ENCODE measurements at regions not wholly inside any gene's neighbourhood (a gene's known extent, or its start where the extent isn't known, plus 50 kb on each side); places are given as distances from the start of the nearest gene placed in this dataset.

GRCh38 chr1:34460193-34460592, 283.5 kb downstream of the C1orf94 start:
- in situ Hi-C loops (cut with HindIII; ENCODE audit: low sequenced_read_pairs) = loop anchor here (5.0 kb wide), 1 partner anchor 132 kb away; no protein-coding TSS in a partner anchor

DNA sequence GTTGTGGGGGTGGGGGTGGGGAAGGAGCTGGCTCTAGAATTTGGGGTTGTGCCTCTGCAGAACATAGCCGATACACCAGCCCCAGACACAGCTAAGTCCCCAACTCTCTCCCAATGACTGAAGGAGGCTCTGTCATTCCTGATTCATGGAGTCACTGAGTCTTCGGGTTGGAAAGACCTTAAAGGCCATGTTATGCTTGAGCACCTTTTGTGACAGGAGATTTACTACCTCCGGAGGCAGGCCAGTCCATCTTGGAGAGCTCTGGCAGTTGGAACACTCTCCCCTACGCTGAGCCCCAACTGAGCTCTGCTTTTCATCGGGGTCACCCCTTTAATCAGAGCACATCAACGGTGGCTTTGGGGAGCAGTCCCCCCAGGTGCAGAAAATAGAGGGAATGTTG, 284.4 kb upstream of the GJB5 start:
- in situ Hi-C loops (cut with HindIII; ENCODE audit: low sequenced_read_pairs) = no loop called here

DNA sequence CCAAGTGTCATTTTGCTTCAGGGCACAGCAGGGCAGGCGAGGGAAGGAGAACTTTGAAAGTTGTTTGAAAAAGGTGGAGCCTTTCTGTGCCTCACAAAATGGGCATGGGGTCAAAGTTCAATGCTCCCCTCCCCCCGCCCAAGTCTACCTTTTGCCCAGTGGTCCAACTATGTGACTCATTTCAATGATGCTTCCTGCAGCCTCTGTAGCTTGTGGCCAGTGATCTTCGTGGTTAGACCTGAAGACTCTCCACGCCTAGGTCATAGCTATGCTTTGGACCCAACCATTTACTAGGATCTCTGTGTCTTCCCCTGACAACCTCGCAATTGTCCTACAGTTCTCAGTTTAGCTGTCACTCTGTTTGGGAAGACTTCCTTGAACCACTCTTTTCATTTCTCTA, 280.3 kb upstream of the GJB5 start:
- in situ Hi-C loops (cut with HindIII; ENCODE audit: low sequenced_read_pairs) = no loop called here

DNA sequence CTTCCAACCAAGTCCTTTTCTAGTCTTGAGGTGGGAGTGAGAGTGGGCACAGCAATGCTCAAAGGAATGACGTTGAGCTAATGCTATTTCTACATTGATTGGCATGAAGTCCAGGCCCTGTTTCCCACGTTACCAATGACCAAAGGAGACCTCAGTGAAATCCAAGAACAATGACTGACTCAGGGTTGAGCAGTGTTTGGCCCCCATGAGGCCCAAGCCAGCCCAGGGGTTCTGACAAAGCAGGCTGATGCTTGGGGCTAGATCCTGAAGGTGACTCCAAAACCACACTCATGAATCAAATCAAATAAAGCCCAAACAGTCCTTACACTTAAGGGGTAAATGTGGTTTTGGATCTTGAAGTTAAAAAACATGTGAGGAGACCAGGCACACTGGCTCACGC, 278.5 kb upstream of the GJB5 start:
- in situ Hi-C loops (cut with HindIII; ENCODE audit: low sequenced_read_pairs) = no loop called here

- in situ Hi-C loops (cut with HindIII; ENCODE audit: low sequenced_read_pairs) = no loop called here
Observed at GRCh38 chr1:34477632-34478141, 277.2 kb upstream of the GJB5 start.

GRCh38 chr1:34478515-34479076, 276.3 kb upstream of the GJB5 start:
- in situ Hi-C loops (cut with HindIII; ENCODE audit: low sequenced_read_pairs) = no loop called here

GRCh38 chr1:34479731-34480130, 275.1 kb upstream of the GJB5 start:
- in situ Hi-C loops (cut with HindIII; ENCODE audit: low sequenced_read_pairs) = no loop called here

- in situ Hi-C loops (cut with HindIII; ENCODE audit: low sequenced_read_pairs) = no loop called here
Observed at GRCh38 chr1:34488080-34488708, 266.7 kb upstream of the GJB5 start.

GRCh38 chr1:34500451-34500850, 254.4 kb upstream of the GJB5 start:
- in situ Hi-C loops (cut with HindIII; ENCODE audit: low sequenced_read_pairs) = no loop called here

- in situ Hi-C loops (cut with HindIII; ENCODE audit: low sequenced_read_pairs) = no loop called here
Observed at GRCh38 chr1:34511802-34512201, 243.0 kb upstream of the GJB5 start.

DNA sequence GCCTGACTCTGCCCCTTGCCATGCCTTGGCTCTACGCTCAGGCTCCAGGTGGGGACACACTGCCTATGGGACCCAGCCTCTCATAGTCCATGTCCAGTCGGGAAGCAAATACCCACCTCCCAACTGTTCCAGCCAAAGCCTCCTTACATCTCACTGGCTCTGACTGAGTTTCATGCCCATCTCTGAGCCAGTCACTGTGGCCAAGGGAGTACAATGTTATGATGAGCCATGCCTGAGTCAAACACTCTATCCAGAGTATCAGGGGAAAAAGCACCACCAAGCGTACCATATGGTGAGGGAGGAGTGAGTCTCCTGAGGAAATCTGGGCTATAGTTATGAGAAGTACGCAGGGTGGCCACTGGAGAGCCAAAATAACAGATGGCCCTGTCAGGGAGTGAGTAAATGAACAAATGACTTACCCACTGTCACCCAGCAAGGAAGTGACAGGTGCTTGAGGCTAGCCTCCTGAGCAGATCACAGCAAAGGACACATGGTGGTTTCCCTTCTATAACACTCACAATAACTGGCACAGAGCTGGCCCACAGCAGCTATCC, 236.6 kb upstream of the GJB5 start:
- in situ Hi-C loops (cut with HindIII; ENCODE audit: low sequenced_read_pairs) = no loop called here

- in situ Hi-C loops (cut with HindIII; ENCODE audit: low sequenced_read_pairs) = no loop called here
Observed at GRCh38 chr1:34520111-34520510, 234.7 kb upstream of the GJB5 start.

GRCh38 chr1:34524783-34525182, 230.1 kb upstream of the GJB5 start:
- in situ Hi-C loops (cut with HindIII; ENCODE audit: low sequenced_read_pairs) = no loop called here

DNA sequence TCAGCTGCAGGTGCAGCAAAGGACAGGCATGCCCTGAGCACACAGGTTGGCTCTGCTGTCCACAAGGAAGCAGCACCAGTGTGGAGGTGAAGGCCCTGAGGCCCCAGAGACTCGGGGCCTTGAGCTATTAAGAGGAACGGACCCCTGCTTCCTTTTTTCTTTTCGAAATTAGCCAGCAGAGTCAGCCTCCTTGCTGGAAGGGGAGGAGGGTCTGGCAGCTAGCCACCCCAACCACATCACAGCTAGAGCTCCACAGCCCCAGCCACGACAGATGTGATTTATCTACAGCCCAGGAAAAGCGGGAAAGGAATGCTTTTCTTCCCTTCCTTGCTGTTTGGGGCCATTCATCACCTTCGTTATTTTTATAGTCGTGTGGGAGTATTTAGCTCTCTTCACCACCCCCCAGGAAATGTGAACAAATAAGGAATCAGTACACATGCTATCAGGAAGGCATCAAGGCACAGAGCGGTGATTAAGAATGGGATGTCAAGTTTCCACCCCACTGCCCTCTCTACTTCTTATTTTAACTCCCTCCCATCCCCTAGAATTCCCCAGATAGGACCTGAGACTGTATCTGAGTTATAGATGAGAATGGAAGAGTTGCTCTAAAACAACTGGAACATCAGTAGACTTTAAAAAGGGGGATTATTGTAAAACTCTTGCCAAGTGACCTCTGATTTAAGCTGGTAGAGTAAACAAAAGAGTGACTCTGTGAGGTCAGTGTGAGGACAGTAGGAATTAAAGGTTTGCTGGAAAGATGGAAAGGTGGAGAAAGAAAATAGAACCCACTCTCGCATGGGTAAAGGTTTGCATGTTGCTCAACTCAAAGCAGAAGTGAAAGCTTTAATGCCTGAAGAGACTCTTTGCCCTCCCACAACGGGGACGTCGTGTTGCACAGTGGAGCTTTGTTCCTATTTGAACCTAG, 224.7 kb upstream of the GJB5 start:
- in situ Hi-C loops (cut with HindIII; ENCODE audit: low sequenced_read_pairs) = no loop called here

GRCh38 chr1:34532113-34532512, 222.7 kb upstream of the GJB5 start:
- in situ Hi-C loops (cut with HindIII; ENCODE audit: low sequenced_read_pairs) = no loop called here

- in situ Hi-C loops (cut with HindIII; ENCODE audit: low sequenced_read_pairs) = no loop called here
Observed at GRCh38 chr1:34538481-34538880, 216.4 kb upstream of the GJB5 start.

DNA sequence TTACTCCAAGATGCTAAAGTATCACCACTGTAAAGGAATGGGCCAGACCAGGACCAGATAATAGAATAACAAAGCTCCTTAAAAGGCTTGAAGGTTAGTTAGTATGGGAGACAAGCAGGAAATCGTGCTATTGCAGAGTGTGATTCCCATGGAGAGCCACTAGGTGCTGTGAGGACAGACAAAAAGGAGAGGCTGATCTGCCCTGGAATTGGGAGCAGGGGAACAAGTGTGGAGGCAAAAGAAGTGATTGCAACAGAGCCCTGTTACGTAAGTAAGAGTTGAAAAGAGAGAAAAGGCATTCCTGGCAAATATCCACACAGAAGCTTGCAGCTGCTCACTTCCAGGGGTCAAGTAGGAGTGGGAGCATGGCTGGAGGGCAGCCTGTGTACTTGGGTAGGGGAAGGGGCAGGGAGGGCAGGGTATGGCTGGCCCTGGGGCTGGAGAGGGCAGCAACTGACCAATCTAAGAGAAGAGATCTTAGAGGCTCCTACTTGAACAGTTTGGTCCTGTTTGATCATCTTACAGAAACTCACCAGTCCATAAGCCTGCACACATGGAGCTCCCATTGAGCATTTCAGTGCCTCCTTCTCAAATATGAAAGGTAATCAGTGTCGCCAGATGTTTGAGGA, 207.7 kb upstream of the GJB5 start:
- in situ Hi-C loops (cut with HindIII; ENCODE audit: low sequenced_read_pairs) = no loop called here

GRCh38 chr1:34549199-34549598, 205.6 kb upstream of the GJB5 start:
- in situ Hi-C loops (cut with HindIII; ENCODE audit: low sequenced_read_pairs) = no loop called here

DNA sequence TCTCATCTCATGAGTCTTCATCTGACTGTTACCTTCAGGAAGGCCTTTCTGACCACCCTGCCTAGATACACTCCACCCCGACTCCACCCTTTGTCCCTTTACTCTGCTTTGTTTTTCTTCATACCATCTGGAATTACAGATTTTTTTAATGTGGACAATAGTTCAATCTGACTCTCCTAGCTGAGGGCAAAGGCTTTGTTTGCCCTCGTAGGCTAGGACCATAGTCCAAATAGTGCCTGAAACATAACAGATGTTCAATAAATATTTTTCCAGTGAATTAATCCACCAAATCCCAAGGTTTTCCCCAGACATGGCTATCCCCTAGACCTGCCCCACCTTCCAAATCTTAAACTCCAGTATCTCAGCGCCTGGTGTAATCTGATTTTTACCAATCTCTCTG, 176.5 kb upstream of the GJB5 start:
- in situ Hi-C loops (cut with HindIII; ENCODE audit: low sequenced_read_pairs) = loop anchor here (25.0 kb wide), 1 partner anchor 109 kb away; no protein-coding TSS in a partner anchor

GRCh38 chr1:34582356-34582755, 172.5 kb upstream of the GJB5 start:
- in situ Hi-C loops (cut with HindIII; ENCODE audit: low sequenced_read_pairs) = loop anchor here (25.0 kb wide), 1 partner anchor 105 kb away; no protein-coding TSS in a partner anchor

GRCh38 chr1:34587761-34588160, 167.1 kb upstream of the GJB5 start:
- in situ Hi-C loops (cut with HindIII; ENCODE audit: low sequenced_read_pairs) = loop anchor here (25.0 kb wide), 1 partner anchor 100 kb away; no protein-coding TSS in a partner anchor
